Osteoblast (primary cell): ENCODE measurements at regions not wholly inside any gene's neighbourhood (a gene's known extent, or its start where the extent isn't known, plus 50 kb on each side); places are given as distances from the start of the nearest gene placed in this dataset.

ENCODE experiments used
- DNase-seq: peaks from one replicate; pipeline ENCODE4 v3.0.0; 2011; ENCODE audit warnings: low spot score, mixed read lengths; ENCODE audit not compliant: insufficient read length; ENCODE audit errors: missing footprints
- H2AFZ ChIP-seq: 2 replicates; pipeline ENCODE4 v1.6.0; 2011; ENCODE audit warnings: mild to moderate bottlenecking, low read length
- H3K27ac ChIP-seq: 2 replicates; pipeline ENCODE4 v1.5.1; 2011; ENCODE audit warnings: mild to moderate bottlenecking, low read depth, low read length, moderate library complexity
- H3K27me3 ChIP-seq: 2 replicates; pipeline ENCODE4 v1.6.0; 2012; ENCODE audit warnings: mild to moderate bottlenecking, control low read depth, inconsistent platforms, low read length, moderate library complexity; ENCODE audit not compliant: insufficient read depth
- H3K36me3 ChIP-seq: 2 replicates; pipeline ENCODE4 v1.5.1; 2011; ENCODE audit warnings: mild to moderate bottlenecking, low read length, control low read depth, moderate library complexity; ENCODE audit not compliant: insufficient read depth
- H3K4me1 ChIP-seq: 2 replicates; pipeline ENCODE4 v1.5.1; 2011; ENCODE audit warnings: mild to moderate bottlenecking, low read length, control low read depth, moderate library complexity; ENCODE audit not compliant: insufficient read depth
- H3K4me2 ChIP-seq: 2 replicates; pipeline ENCODE4 v1.6.0; 2011; ENCODE audit warnings: mild to moderate bottlenecking, low read length; ENCODE audit not compliant: insufficient read depth
- H3K4me3 ChIP-seq: fragments of 200-600 bp; sonication (generic); 3 replicates; pipeline ENCODE4 v1.5.1; 2012; ENCODE audit warnings: mild to moderate bottlenecking, low read length, inconsistent platforms; ENCODE audit not compliant: insufficient read depth
- H3K79me2 ChIP-seq: 2 replicates; pipeline ENCODE4 v1.6.0; 2012; ENCODE audit warnings: mild to moderate bottlenecking, low read length, control low read depth, inconsistent platforms; ENCODE audit not compliant: insufficient read depth
- H3K9me3 ChIP-seq: 2 replicates; pipeline ENCODE4 v1.5.1; 2011; ENCODE audit warnings: low read depth, low read length, control low read depth
- H4K20me1 ChIP-seq: 2 replicates; pipeline ENCODE4 v1.6.0; 2012; ENCODE audit warnings: mild to moderate bottlenecking, low read length, control low read depth; ENCODE audit not compliant: insufficient read depth
- TF ChIP-seq, protein P1 (sequence below): IDR thresholded peaks from 2 replicates; pipeline ENCODE4 v1.5.1; 2011; ENCODE audit warnings: mild to moderate bottlenecking, low read depth, low read length, moderate library complexity; ENCODE audit errors: extremely low read depth

DNA sequence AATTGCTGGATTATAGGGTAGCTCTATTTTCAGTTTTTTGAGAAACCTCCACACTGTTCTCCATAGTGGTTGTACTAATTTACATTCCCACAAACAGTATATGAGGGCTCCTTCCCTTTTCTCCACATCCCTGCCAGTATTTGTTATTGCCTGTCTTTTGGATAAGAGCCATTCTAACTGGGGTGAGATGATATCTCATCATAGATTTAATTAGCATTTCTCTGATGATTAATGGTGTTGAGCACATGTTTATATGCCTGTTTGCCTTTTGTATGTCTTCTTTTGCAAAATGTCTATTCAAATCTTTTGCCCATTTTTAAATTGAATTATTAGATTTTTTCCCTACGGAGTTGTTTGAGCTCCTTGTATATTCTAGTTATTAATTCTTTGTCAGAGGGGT is 385.3 kb downstream of the CCER1 start:
- Histone ChIP-seq H3K27me3 (no peaks in the 10 kb centered on the region), H3K27ac (no peak overlapping the region), H3K36me3 (no peaks in the 10 kb centered on the region), H4K20me1 (no peaks in the 10 kb centered on the region), H3K9me3 (peaks cover 4% of the 10 kb centered on the region), H3K4me1 (no peaks in the 10 kb centered on the region), H3K79me2 (no peaks in the 10 kb centered on the region), H2AFZ (no peak overlapping the region), H3K4me3 (no peak overlapping the region), H3K4me2 (no peak overlapping the region)
- TF ChIP-seq, protein P1, sequence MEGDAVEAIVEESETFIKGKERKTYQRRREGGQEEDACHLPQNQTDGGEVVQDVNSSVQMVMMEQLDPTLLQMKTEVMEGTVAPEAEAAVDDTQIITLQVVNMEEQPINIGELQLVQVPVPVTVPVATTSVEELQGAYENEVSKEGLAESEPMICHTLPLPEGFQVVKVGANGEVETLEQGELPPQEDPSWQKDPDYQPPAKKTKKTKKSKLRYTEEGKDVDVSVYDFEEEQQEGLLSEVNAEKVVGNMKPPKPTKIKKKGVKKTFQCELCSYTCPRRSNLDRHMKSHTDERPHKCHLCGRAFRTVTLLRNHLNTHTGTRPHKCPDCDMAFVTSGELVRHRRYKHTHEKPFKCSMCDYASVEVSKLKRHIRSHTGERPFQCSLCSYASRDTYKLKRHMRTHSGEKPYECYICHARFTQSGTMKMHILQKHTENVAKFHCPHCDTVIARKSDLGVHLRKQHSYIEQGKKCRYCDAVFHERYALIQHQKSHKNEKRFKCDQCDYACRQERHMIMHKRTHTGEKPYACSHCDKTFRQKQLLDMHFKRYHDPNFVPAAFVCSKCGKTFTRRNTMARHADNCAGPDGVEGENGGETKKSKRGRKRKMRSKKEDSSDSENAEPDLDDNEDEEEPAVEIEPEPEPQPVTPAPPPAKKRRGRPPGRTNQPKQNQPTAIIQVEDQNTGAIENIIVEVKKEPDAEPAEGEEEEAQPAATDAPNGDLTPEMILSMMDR, result no peak
- no peak for DNase-seq

DNA sequence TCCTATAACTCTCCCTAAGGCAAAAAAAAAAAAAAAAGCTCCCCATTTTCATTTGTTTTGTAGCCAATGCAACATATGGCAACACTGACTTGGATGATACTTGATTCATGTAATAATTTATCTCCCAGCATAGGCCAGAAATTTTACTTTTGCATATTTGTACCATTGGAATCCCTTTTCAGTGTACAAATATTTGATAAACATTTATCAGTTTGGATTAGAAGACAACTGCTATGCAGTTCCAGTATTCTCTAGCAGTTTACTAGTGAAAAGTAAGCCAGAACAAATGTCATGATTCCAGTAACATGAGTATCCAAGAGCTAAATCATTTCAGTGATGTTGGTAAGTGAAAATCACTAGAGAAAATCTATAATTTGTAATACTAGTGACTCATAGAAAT is 392.3 kb downstream of the CCER1 start:
- H3K36me3 ChIP-seq, result no peaks in the 10 kb centered on the region
- no peaks in the 10 kb centered on the region for H4K20me1 ChIP-seq
- TF ChIP-seq, protein P1, result no peak
- H3K4me1 ChIP-seq, result no peaks in the 10 kb centered on the region
- H3K4me3 ChIP-seq, result no peak overlapping the region
- no peak overlapping the region for H2AFZ ChIP-seq
- H3K79me2 ChIP-seq, result no peaks in the 10 kb centered on the region
- no peaks in the 10 kb centered on the region for H3K27me3 ChIP-seq
- peaks cover 4% of the 10 kb centered on the region for H3K9me3 ChIP-seq
- DNase-seq, result no peak
- no peak overlapping the region for H3K4me2 ChIP-seq
- H3K27ac ChIP-seq, result no peak overlapping the region

DNA sequence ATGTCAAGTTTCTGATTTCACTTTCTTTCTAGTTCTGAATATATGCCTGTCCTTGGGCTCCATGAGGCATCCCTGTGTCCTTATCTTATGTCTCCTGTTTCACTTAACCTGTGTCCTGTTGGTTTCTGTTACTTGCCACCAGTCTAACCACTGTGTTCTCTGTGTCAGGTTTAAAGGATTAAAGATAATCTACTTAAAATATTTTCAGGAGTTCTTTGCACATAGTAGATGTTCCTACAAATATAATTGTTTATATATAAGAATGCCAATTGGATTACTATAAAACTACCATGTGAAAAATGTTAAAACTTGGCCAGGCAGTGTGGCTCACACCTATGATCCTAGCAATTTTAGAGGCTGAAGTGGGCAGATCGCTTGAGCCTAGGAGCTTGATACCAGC is 406.4 kb downstream of the CCER1 start:
- no peaks in the 10 kb centered on the region for H3K9me3 ChIP-seq
- DNase-seq, result no peak
- TF ChIP-seq, protein P1, result no peak

DNA sequence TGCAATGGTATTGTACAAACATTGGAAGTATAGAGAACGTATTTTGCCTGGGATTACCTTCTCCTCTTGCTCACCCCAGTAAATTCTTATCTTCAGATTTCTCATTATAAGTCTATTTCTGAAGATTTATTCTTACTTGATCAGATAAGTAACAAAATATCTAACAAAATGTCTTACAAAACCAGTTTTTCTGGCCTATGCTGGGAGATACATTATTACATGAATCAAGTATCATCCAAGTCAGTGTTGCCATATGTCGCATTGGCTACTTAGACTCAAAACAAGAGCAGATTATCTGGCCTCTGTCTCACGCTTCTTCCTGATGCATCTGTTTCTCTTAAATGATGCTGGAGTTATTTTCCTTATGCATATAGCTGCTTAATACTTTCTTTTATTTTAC is 408.5 kb downstream of the CCER1 start:
- Histone ChIP-seq H3K4me1 (no peaks in the 10 kb centered on the region), H3K36me3 (no peaks in the 10 kb centered on the region), H3K4me3 (no peak overlapping the region), H4K20me1 (no peaks in the 10 kb centered on the region), H3K27me3 (no peaks in the 10 kb centered on the region), H3K27ac (no peak overlapping the region), H3K9me3 (no peaks in the 10 kb centered on the region), H3K4me2 (no peak overlapping the region), H2AFZ (no peak overlapping the region), H3K79me2 (no peaks in the 10 kb centered on the region)
- TF ChIP-seq, protein P1, result no peak
- DNase-seq, result no peak

More for the DNA sequence above, 406.4 kb downstream of the CCER1 start:
- Histone ChIP-seq H3K27ac (no peak overlapping the region), H3K4me3 (no peak overlapping the region), H2AFZ (no peak overlapping the region), H3K27me3 (no peaks in the 10 kb centered on the region), H3K36me3 (no peaks in the 10 kb centered on the region), H3K4me2 (no peak overlapping the region), H3K4me1 (no peaks in the 10 kb centered on the region), H3K79me2 (no peaks in the 10 kb centered on the region), H4K20me1 (no peaks in the 10 kb centered on the region)
